ENCODE measurements at regions not wholly inside any gene's neighbourhood (a gene's known extent, or its start where the extent isn't known, plus 50 kb on each side); places are given as distances from the start of the nearest gene placed in this dataset.
"Not testable (repeated sequence)": the region's sequence is repeated elsewhere in the genome, so short reads cannot be mapped to it uniquely, and the experiment has no call there.

GRCh38 chr10:34886906-34887642 lies 72.0 kb upstream of the PARD3 start:
- peaks cover 15% of the 10 kb centered on the region for H3K27me3 ChIP-seq (ENCODE audit: control insufficient read depth, insufficient read depth, low read length)
- no peaks in the 10 kb centered on the region for H3K4me1 ChIP-seq (ENCODE audit: control insufficient read depth, insufficient read depth, low read length)
- no peaks in the 10 kb centered on the region for H3K36me3 ChIP-seq (ENCODE audit: insufficient read depth, low read length)
- no peak overlapping the region for H3K4me3 ChIP-seq (ENCODE audit: low read length)
- H3K9ac ChIP-seq (ENCODE audit: low read depth, low read length): no peak overlapping the region
- H3K9me3 ChIP-seq (replicated peaks; ENCODE audit: low read length): no peaks in the 10 kb centered on the region
- no peak overlapping the region for H3K4me2 ChIP-seq (ENCODE audit: low read length)

DNA sequence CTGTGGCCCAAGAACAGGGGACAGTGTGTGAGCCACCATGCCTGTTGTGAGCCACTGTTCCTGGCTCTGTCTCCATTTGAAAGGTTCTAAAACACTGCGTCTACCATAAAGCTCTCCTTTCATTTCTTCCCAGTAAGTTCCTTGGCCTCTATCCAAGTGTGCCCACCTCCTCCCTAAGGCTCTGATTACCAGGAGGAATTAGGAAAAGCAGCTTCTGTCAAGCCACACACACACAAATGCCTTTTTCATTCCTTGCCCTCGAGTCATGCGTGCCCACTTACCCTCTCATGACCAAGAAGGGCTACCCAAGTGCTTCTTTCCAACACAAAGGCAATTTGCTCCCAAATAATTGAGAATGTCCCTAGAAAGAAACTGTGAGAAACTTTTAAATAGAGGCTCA lies 70.8 kb upstream of the PARD3 start:
- Histone ChIP-seq H3K4me1 (ENCODE audit: control insufficient read depth, insufficient read depth, low read length) (no peaks in the 10 kb centered on the region), H3K36me3 (ENCODE audit: insufficient read depth, low read length) (no peaks in the 10 kb centered on the region), H3K9ac (ENCODE audit: low read depth, low read length) (no peak overlapping the region), H3K9me3 (replicated peaks; ENCODE audit: low read length) (no peaks in the 10 kb centered on the region), H3K27me3 (ENCODE audit: control insufficient read depth, insufficient read depth, low read length) (peaks cover 10% of the 10 kb centered on the region), H3K4me3 (ENCODE audit: low read length) (no peak overlapping the region), H3K4me2 (ENCODE audit: low read length) (no peak overlapping the region)

- H3K9ac ChIP-seq (ENCODE audit: low read depth, low read length): no peak overlapping the region
- no peaks in the 10 kb centered on the region for H3K9me3 ChIP-seq (replicated peaks; ENCODE audit: low read length)
- H3K4me1 ChIP-seq (ENCODE audit: control insufficient read depth, insufficient read depth, low read length): no peaks in the 10 kb centered on the region
- no peaks in the 10 kb centered on the region for H3K36me3 ChIP-seq (ENCODE audit: insufficient read depth, low read length)
- no peak overlapping the region for H3K4me3 ChIP-seq (ENCODE audit: low read length)
- H3K4me2 ChIP-seq (ENCODE audit: low read length): no peak overlapping the region
- H3K27me3 ChIP-seq (ENCODE audit: control insufficient read depth, insufficient read depth, low read length): peaks cover 8% of the 10 kb centered on the region
Observed at GRCh38 chr10:34885011-34885410, 69.9 kb upstream of the PARD3 start.

- Histone ChIP-seq H3K4me1 (ENCODE audit: control insufficient read depth, insufficient read depth, low read length) (no peaks in the 10 kb centered on the region), H3K9me3 (replicated peaks; ENCODE audit: low read length) (no peaks in the 10 kb centered on the region), H3K4me2 (ENCODE audit: low read length) (no peak overlapping the region), H3K36me3 (ENCODE audit: insufficient read depth, low read length) (no peaks in the 10 kb centered on the region), H3K27me3 (ENCODE audit: control insufficient read depth, insufficient read depth, low read length) (peaks cover 8% of the 10 kb centered on the region), H3K9ac (ENCODE audit: low read depth, low read length) (no peak overlapping the region), H3K4me3 (ENCODE audit: low read length) (no peak overlapping the region)
Observed at GRCh38 chr10:34884272-34884952, 69.3 kb upstream of the PARD3 start.

GRCh38 chr10:34880817-34881216 lies 65.7 kb upstream of the PARD3 start:
- Histone ChIP-seq H3K4me3 (ENCODE audit: low read length) (no peak overlapping the region), H3K27me3 (ENCODE audit: control insufficient read depth, insufficient read depth, low read length) (peaks cover 12% of the 10 kb centered on the region), H3K9me3 (replicated peaks; ENCODE audit: low read length) (no peaks in the 10 kb centered on the region), H3K9ac (ENCODE audit: low read depth, low read length) (no peak overlapping the region), H3K4me2 (ENCODE audit: low read length) (no peak overlapping the region), H3K36me3 (ENCODE audit: insufficient read depth, low read length) (no peaks in the 10 kb centered on the region), H3K4me1 (ENCODE audit: control insufficient read depth, insufficient read depth, low read length) (no peaks in the 10 kb centered on the region)

GRCh38 chr10:34878651-34879050 lies 63.6 kb upstream of the PARD3 start:
- not testable (repeated sequence) for H3K36me3 ChIP-seq (ENCODE audit: insufficient read depth, low read length); H3K4me3 ChIP-seq (ENCODE audit: low read length)

GRCh38 chr10:34875061-34875460 lies 60.0 kb upstream of the PARD3 start:
- H3K9me3 ChIP-seq (replicated peaks; ENCODE audit: low read length): no peaks in the 10 kb centered on the region
- H3K36me3 ChIP-seq (ENCODE audit: insufficient read depth, low read length): no peaks in the 10 kb centered on the region
- H3K27me3 ChIP-seq (ENCODE audit: control insufficient read depth, insufficient read depth, low read length): peaks cover 26% of the 10 kb centered on the region
- H3K4me3 ChIP-seq (ENCODE audit: low read length): no peak overlapping the region
- H3K9ac ChIP-seq (ENCODE audit: low read depth, low read length): no peak overlapping the region
- no peaks in the 10 kb centered on the region for H3K4me1 ChIP-seq (ENCODE audit: control insufficient read depth, insufficient read depth, low read length)
- no peak overlapping the region for H3K4me2 ChIP-seq (ENCODE audit: low read length)

More at GRCh38 chr10:34878651-34879050, 63.6 kb upstream of the PARD3 start:
- not testable (repeated sequence) for H3K9ac ChIP-seq (ENCODE audit: low read depth, low read length); H3K9me3 ChIP-seq (replicated peaks; ENCODE audit: low read length); H3K27me3 ChIP-seq (ENCODE audit: control insufficient read depth, insufficient read depth, low read length); H3K4me2 ChIP-seq (ENCODE audit: low read length); H3K4me1 ChIP-seq (ENCODE audit: control insufficient read depth, insufficient read depth, low read length)

DNA sequence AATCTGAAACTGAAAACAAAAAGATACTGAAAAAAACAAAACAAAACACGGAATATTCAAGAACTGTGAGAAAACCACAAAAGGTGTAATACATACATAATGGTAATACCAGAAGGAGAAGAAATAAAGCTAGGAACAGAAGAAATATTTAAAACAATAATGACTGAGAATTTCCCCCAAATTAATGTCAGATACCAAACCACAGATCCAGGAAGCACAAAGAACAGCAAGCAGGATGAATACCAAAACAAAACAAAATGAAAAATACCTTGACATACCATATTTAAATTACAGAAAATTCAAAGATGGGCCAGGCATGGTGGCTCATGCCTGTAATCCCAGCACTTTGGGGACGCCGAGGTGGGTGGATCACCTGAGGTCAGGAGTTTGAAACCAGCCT lies 57.7 kb upstream of the PARD3 start:
- no peak overlapping the region for H3K9ac ChIP-seq (ENCODE audit: low read depth, low read length)
- no peaks in the 10 kb centered on the region for H3K36me3 ChIP-seq (ENCODE audit: insufficient read depth, low read length)
- H3K4me2 ChIP-seq (ENCODE audit: low read length): no peak overlapping the region
- no peaks in the 10 kb centered on the region for H3K4me1 ChIP-seq (ENCODE audit: control insufficient read depth, insufficient read depth, low read length)
- peaks cover 35% of the 10 kb centered on the region for H3K27me3 ChIP-seq (ENCODE audit: control insufficient read depth, insufficient read depth, low read length)
- H3K9me3 ChIP-seq (replicated peaks; ENCODE audit: low read length): no peaks in the 10 kb centered on the region
- H3K4me3 ChIP-seq (ENCODE audit: low read length): no peak overlapping the region

DNA sequence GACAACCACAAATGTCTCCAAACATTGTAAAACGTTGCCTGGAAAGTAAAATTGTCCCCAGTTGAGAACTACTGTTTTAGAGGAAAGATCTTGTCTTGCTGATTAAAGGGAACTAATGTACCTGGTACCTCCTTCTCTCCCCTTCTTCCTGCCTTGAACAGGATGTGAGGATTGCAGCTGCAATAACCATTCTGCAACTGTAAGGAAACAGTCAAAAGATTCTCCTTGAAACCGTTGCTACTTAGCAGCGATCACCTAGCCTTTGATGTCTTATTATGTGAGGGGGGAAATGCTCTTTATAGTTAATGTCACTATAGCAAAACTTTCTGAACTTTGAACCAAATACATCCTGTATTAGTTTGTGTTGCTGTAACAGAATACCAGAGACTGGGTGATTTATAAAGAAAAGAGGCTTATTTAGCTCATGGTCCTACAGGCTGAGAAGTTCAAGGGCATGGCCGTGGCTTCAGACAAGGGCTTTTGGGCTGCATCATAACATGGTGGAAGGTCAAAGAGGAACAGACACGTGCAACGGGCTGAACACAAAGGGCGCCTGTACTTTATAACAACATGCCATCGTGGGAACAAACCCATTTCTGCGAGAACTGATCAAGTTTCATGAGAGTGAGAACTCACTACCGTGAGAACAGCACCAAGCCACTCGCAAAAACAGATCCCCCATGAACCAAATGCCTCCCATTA lies 54.2 kb upstream of the PARD3 start:
- no peaks in the 10 kb centered on the region for H3K9me3 ChIP-seq (replicated peaks; ENCODE audit: low read length)
- H3K4me3 ChIP-seq (ENCODE audit: low read length): no peak overlapping the region
- no peak overlapping the region for H3K9ac ChIP-seq (ENCODE audit: low read depth, low read length)
- H3K4me2 ChIP-seq (ENCODE audit: low read length): no peak overlapping the region
- no peaks in the 10 kb centered on the region for H3K4me1 ChIP-seq (ENCODE audit: control insufficient read depth, insufficient read depth, low read length)
- H3K27me3 ChIP-seq (ENCODE audit: control insufficient read depth, insufficient read depth, low read length): peaks cover 35% of the 10 kb centered on the region
- H3K36me3 ChIP-seq (ENCODE audit: insufficient read depth, low read length): no peaks in the 10 kb centered on the region

GRCh38 chr10:34868589-34868988 lies 53.5 kb upstream of the PARD3 start:
- Histone ChIP-seq H3K4me1 (ENCODE audit: control insufficient read depth, insufficient read depth, low read length) (no peaks in the 10 kb centered on the region), H3K36me3 (ENCODE audit: insufficient read depth, low read length) (no peaks in the 10 kb centered on the region), H3K9ac (ENCODE audit: low read depth, low read length) (no peak overlapping the region), H3K27me3 (ENCODE audit: control insufficient read depth, insufficient read depth, low read length) (peaks cover 32% of the 10 kb centered on the region), H3K4me2 (ENCODE audit: low read length) (no peak overlapping the region), H3K9me3 (replicated peaks; ENCODE audit: low read length) (no peaks in the 10 kb centered on the region), H3K4me3 (ENCODE audit: low read length) (no peak overlapping the region)

- Histone ChIP-seq H3K9ac (ENCODE audit: low read depth, low read length) (no peak overlapping the region), H3K36me3 (ENCODE audit: insufficient read depth, low read length) (no peaks in the 10 kb centered on the region), H3K27me3 (ENCODE audit: control insufficient read depth, insufficient read depth, low read length) (peaks cover 23% of the 10 kb centered on the region), H3K4me2 (ENCODE audit: low read length) (no peak overlapping the region), H3K4me3 (ENCODE audit: low read length) (no peak overlapping the region), H3K4me1 (ENCODE audit: control insufficient read depth, insufficient read depth, low read length) (no peaks in the 10 kb centered on the region), H3K9me3 (replicated peaks; ENCODE audit: low read length) (no peaks in the 10 kb centered on the region)
Observed at GRCh38 chr10:34866848-34867247, 51.8 kb upstream of the PARD3 start.
